SK-N-SH treated with all-trans-retinoic acid at 6 μM for 48 hours (cell line): ENCODE measurements at regions not wholly inside any gene's neighbourhood (a gene's known extent, or its start where the extent isn't known, plus 50 kb on each side); places are given as distances from the start of the nearest gene placed in this dataset.

ENCODE experiments used
- ATAC-seq: fragments of 200-7000 bp; cut with Tn5 transposase; 3 replicates; pipeline ENCODE4 v1.9.1; 2020; ENCODE audit warnings: mild to moderate bottlenecking, moderate library complexity
- ARNTL ChIP-seq: fragments of 450-650 bp; formaldehyde crosslinking; IDR thresholded peaks from 2 replicates; pipeline ENCODE4 v1.5.0; 2020; ENCODE audit warnings: low read depth, mild to moderate bottlenecking, moderate library complexity, borderline replicate concordance
- BACH2 ChIP-seq: fragments of 250-450 bp; sonication (Bioruptor Pico); IDR thresholded peaks from 2 replicates; pipeline ENCODE4 v1.9.0; 2021; ENCODE audit warnings: mild to moderate bottlenecking, borderline replicate concordance
- CREB5 ChIP-seq: fragments of 250-450 bp; sonication (Bioruptor Pico); IDR thresholded peaks from 2 replicates; pipeline ENCODE4 v1.5.1; 2020; ENCODE audit warnings: low read depth, mild to moderate bottlenecking, moderate library complexity
- CSDC2 ChIP-seq: fragments of 250-450 bp; sonication (Bioruptor Pico); IDR thresholded peaks from 2 replicates; pipeline ENCODE4 v1.5.0; 2020; ENCODE audit warnings: mild to moderate bottlenecking, moderate library complexity
- CSRNP3 ChIP-seq: fragments of 250-450 bp; sonication (Bioruptor Pico); IDR thresholded peaks from 2 replicates; pipeline ENCODE4 v1.5.1; 2021; ENCODE audit warnings: mild to moderate bottlenecking, moderate library complexity
- ESRRG ChIP-seq: fragments of 250-450 bp; sonication (Bioruptor Pico); IDR thresholded peaks from 2 replicates; pipeline ENCODE4 v1.6.1; 2021; ENCODE audit warnings: mild to moderate bottlenecking
- GLIS3 ChIP-seq: fragments of 250-450 bp; sonication (Bioruptor Pico); IDR thresholded peaks from 2 replicates; pipeline ENCODE4 v1.5.0; 2020; ENCODE audit warnings: mild to moderate bottlenecking, moderate library complexity
- ISL1 ChIP-seq: fragments of 250-450 bp; sonication (Bioruptor Pico); IDR thresholded peaks from 2 replicates; pipeline ENCODE4 v2.1.2; 2022; ENCODE audit warnings: mild to moderate bottlenecking, moderate library complexity
- OSR1 ChIP-seq: fragments of 250-450 bp; sonication (Bioruptor Pico); IDR thresholded peaks from 2 replicates; pipeline ENCODE4 v1.8.0; 2022; ENCODE audit warnings: moderate library complexity, mild to moderate bottlenecking, inconsistent platforms
- PATZ1 ChIP-seq: fragments of 250-450 bp; sonication (Bioruptor Pico); IDR thresholded peaks from 2 replicates; pipeline ENCODE4 v1.8.0; 2020; ENCODE audit warnings: mild to moderate bottlenecking, moderate library complexity, borderline replicate concordance
- POU6F1 ChIP-seq: fragments of 250-450 bp; sonication (Bioruptor Pico); IDR thresholded peaks from 2 replicates; pipeline ENCODE4 v1.8.0; 2021; ENCODE audit warnings: low read depth, mild to moderate bottlenecking, moderate library complexity, borderline replicate concordance
- PPARA ChIP-seq: fragments of 250-450 bp; sonication (Bioruptor Pico); IDR thresholded peaks from 2 replicates; pipeline ENCODE4 v1.5.0; 2020; ENCODE audit warnings: mild to moderate bottlenecking, borderline replicate concordance
- RARB ChIP-seq: fragments of 250-450 bp; sonication (Bioruptor Pico); IDR thresholded peaks from 2 replicates; pipeline ENCODE4 v1.8.0; 2021; ENCODE audit warnings: mild to moderate bottlenecking, moderate library complexity
- TOX ChIP-seq: fragments of 250-450 bp; sonication (Bioruptor Pico); IDR thresholded peaks from 2 replicates; pipeline ENCODE4 v1.8.0; 2021; ENCODE audit warnings: mild to moderate bottlenecking, moderate library complexity, borderline replicate concordance
- ZC3H10 ChIP-seq: fragments of 250-450 bp; sonication (Bioruptor Pico); IDR thresholded peaks from 2 replicates; pipeline ENCODE4 v1.5.1; 2021; ENCODE audit warnings: mild to moderate bottlenecking, moderate library complexity
- ZFP3 ChIP-seq: fragments of 250-450 bp; sonication (Bioruptor Pico); IDR thresholded peaks from 2 replicates; pipeline ENCODE4 v1.5.0; 2020; ENCODE audit warnings: mild to moderate bottlenecking, moderate library complexity
- ZFP30 ChIP-seq: fragments of 450-650 bp; formaldehyde crosslinking; IDR thresholded peaks from 2 replicates; pipeline ENCODE4 v1.5.0; 2022; ENCODE audit warnings: mild to moderate bottlenecking, moderate library complexity
- ZNF565 ChIP-seq: fragments of 450-650 bp; formaldehyde crosslinking; conservative IDR thresholded peaks from 2 replicates; pipeline ENCODE4 v1.5.0; 2020; ENCODE audit warnings: low read depth, mild to moderate bottlenecking, moderate library complexity
- ZNF70 ChIP-seq: fragments of 450-650 bp; formaldehyde crosslinking; IDR thresholded peaks from 2 replicates; pipeline ENCODE4 v1.5.0; 2020; ENCODE audit warnings: mild to moderate bottlenecking, moderate library complexity

- no peak for ATAC-seq
- TF ChIP-seq GLIS3 (CRISPR knock-in tag) (no peak), ZNF70 (CRISPR knock-in tag) (no peak), CSDC2 (no peak), ISL1 (CRISPR knock-in tag) (no peak), POU6F1 (CRISPR knock-in tag) (no peak), BACH2 (CRISPR knock-in tag) (no peak), ZFP30 (CRISPR knock-in tag) (no peak), ZNF565 (CRISPR knock-in tag) (no peak), ZC3H10 (CRISPR knock-in tag) (no peak), CSRNP3 (no peak), OSR1 (CRISPR knock-in tag) (no peak), ZFP3 (CRISPR knock-in tag) (no peak), CREB5 (CRISPR knock-in tag) (no peak), PPARA (CRISPR knock-in tag) (no peak), ARNTL (CRISPR knock-in tag) (no peak)
Measured at GRCh38 chr14:98598576-98598975, 673.4 kb downstream of the BCL11B start.

GRCh38 chr14:98599082-98599481 lies 672.9 kb downstream of the BCL11B start:
- TF ChIP-seq OSR1 (CRISPR knock-in tag) (no peak), ZNF565 (CRISPR knock-in tag) (no peak), PATZ1 (CRISPR knock-in tag) (no peak), BACH2 (CRISPR knock-in tag) (no peak)
- no peak for ATAC-seq

GRCh38 chr14:98602983-98603382 lies 669.0 kb downstream of the BCL11B start:
- no peak for ATAC-seq
- TF ChIP-seq CREB5 (CRISPR knock-in tag), result no peak
- no peak for TF ChIP-seq TOX (CRISPR knock-in tag)
- no peak for TF ChIP-seq ESRRG (CRISPR knock-in tag)
- no peak for TF ChIP-seq BACH2 (CRISPR knock-in tag)
- no peak for TF ChIP-seq ZNF565 (CRISPR knock-in tag)
- no peak for TF ChIP-seq CSRNP3
- no peak for TF ChIP-seq RARB (CRISPR knock-in tag)
- TF ChIP-seq PATZ1 (CRISPR knock-in tag), result no peak
- TF ChIP-seq PPARA (CRISPR knock-in tag), result no peak
